Stimulated activated CD4-positive, alpha-beta T cell treated with anti-CD3 and anti-CD28 coated beads, TNF-alpha, amount 100 ng/mL, for 1 hour (primary cell): ENCODE measurements at regions not wholly inside any gene's neighbourhood (a gene's known extent, or its start where the extent isn't known, plus 50 kb on each side); places are given as distances from the start of the nearest gene placed in this dataset.
"Not testable (repeated sequence)": the region's sequence is repeated elsewhere in the genome, so short reads cannot be mapped to it uniquely, and the experiment has no call there.

Source experiments
- DNase-seq, 3 donors: peaks; one replicate each; pipeline ENCODE4 v3.0.0-alpha.2; 2020; ENCODE audit warnings: low read depth in 3 of 3, low spot score in 1 of 3

DNA sequence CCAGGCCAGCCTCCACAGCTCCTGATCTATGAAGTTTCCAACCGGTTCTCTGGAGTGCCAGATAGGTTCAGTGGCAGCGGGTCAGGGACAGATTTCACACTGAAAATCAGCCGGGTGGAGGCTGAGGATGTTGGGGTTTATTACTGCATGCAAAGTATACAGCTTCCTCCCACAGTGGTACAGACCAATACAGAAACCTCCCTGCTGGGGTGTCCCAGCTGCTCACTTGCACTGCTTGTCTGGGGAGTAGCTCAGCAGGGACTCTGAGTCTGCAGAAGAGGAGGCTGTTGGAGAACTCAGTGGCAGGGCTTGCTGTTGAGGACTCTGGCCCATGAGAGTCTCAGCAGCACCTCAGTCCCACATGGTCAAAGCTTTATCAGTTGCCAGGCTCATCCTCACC is 1256.6 kb downstream of the RPIA start:
- DNase-seq: not testable (repeated sequence)

DNA sequence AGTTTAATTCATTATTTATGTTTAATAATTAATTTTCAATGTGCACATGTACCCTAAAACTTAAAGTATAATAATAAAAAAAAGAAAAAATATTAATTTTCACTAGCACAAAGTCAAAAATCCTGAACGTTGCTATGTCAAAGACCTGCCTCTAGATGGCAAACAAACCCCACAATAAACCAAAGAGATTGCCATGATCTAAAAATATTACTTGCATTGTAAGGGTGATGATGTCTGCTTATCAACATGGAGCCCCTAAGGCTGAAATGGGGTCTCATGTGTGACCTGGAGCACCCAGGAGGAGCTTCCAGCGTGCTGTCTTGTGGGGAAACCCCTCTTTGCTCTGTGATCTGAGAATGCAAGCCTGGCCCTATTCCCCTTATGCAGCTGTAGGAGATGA is 1259.3 kb downstream of the RPIA start:
- DNase-seq: not testable (repeated sequence)

DNA sequence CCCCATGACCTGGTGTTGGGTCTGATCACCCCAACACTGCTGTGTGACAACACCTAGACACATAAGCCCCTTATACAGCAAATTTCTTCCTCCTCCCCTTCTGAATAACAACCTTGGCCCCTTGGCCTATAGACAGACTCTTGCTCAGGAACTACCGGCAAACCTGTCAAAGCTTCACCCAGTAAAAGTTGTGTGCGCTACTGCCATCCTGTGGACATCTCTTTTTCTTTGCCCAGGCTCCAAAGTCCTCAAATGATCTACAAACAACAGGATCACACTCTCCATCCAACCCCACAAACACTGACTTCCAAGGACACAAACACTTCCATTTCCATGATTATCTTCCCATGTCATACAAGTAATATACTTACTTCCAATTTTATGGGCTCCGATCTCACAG is 1265.8 kb downstream of the RPIA start:
- DNase-seq: not testable (repeated sequence)

DNA sequence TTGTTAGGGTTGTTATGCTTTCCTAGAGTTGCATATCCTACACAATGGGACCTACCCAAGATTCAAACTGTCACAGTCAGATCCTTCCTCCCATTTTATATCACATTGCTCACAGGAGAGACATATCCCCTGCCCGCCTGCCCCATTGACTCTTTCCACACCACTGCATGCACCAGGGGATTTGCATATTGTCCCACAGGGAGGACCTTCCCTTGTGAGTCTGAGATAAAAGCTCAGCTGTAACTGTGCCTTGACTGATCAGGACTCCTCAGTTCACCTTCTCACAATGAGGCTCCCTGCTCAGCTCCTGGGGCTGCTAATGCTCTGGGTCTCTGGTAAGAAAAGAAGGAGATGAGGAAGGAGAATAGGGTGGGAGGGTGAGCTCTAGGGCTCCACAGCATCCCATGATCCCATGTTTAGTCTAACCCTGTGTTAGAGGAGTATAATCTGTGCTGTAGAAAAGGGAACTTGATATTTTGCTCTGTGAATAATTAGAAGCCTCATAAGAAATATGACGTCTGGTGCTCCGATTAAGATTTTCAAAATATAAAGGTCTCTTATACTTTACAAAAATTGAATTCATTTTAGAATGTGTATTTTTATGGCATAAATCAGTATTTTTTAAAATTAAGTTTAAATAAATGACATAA is 1268.4 kb downstream of the RPIA start:
- DNase-seq: not testable (repeated sequence)

DNA sequence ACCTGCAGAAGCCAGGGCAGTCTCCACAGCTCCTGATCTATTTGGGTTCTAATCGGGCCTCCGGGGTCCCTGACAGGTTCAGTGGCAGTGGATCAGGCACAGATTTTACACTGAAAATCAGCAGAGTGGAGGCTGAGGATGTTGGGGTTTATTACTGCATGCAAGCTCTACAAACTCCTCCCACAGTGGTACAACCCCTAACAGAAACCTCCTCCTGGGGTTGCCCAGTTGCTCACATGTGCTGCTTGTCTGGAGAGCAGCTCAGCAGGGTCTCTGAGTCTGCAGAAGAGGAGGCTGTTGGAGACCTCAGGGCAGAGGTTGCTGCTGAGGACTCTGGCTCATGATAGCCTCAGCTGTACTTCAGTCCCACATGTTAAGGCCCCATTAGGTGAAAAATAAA is 1269.1 kb downstream of the RPIA start:
- not testable (repeated sequence) for DNase-seq

DNA sequence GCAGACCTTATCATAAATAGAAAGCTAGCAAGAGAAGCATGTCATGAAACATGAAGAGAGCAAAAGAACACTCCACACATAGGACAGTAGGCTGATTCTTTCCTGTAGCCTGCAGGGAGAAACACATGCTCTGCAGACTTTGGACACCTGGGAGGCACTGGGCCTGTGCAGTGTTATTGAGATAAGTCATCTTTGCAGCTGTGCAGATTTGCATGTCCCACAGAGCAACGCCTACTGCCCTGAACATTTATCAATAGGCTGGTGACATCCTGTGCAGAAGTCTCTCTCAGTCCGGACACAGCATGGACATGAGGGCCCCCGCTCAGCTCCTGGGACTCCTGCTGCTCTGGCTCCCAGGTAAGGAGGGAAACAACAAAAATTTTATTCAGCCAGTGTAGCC is 1277.1 kb downstream of the RPIA start:
- DNase-seq: not testable (repeated sequence)

DNA sequence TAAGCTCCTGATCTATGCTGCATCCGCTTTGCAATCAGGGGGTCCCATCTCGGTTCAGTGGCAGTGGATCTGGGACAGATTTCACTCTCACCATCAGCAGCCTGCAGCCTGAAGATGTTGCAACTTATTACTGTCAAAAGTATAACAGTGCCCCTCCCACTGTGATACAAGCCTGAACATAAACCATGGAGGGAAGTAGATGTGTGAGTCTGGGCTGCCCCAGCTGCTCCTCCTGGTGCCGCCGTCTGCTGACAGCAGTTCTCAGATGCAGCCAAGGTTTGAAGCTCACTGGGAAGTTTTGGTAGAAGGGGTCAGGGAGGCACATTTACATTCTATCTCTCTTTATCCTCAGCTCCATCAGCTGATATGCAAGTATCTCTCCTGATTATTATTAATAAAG is 1277.7 kb downstream of the RPIA start:
- not testable (repeated sequence) for DNase-seq

DNA sequence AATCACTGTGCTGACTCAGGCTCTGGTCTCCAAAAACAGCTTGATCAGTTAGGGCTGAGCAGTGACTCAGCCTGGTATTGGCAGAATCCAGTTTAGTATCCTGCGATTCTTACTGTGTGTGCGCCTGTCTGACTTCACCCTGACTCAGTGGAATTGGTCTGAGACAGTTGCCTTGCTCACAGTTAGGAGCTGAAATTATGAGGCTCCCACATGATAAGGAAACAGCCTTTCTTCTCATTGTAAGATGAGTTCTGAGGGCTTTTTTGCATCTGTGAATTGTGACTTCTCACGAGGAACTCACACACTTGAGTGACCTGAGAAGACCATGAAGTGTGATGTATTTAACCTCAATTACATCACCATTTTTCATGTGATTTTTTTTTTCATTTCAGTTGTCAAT is 1282.4 kb downstream of the RPIA start:
- not testable (repeated sequence) for DNase-seq

DNA sequence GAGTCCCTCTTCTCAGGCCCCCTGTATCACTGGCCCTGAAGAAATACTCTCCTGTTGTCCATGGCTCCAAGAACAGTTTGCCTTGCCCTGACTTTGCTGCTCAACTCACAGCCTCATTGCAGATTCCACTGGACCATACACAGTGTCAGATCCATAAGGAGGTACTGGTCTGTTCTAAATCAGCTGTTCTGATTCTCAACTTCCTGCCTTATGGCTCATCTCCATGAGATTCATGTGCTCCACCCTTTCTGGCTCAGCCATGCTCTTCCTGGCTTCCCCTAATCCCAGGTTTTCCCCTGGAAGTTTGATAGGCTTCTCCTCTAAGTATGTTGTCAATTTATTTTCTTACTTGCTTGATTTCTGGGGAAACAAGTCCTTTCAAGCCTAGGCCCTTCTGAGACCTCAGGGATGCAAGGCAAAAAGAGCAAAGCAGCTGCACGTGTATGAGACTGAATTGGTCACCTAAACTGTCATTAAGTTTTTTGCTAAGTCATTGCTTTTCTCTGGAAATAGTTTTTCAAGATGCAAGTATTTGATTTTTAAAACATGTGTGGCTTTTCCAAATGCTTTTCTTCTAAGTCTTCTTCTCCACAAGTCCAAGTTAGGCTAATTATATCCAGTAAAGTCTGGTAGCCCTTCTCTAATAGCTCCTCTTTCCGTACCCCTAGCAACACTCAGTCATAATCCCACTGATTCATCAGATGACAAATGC is 1288.5 kb downstream of the RPIA start:
- DNase-seq: not testable (repeated sequence)

DNA sequence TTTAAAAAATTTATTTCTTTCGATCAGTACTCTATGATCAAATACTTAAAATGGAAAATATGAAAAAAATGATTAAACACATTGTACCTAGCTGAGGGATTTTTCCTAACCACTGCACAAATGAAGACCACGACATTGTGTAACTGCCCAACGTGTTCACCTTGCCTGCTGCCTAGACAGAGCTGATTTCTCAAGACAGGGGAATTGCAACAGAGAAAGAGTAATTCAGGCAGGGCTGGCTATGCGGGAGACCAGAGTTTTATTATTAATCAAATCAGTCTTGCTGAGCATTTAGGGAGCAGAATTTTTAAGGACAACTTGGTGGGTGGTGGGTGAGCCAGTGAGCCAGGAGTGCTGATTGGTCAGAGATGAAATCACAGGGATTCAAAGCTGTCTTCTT is 1290.8 kb downstream of the RPIA start:
- DNase-seq: not testable (repeated sequence)

DNA sequence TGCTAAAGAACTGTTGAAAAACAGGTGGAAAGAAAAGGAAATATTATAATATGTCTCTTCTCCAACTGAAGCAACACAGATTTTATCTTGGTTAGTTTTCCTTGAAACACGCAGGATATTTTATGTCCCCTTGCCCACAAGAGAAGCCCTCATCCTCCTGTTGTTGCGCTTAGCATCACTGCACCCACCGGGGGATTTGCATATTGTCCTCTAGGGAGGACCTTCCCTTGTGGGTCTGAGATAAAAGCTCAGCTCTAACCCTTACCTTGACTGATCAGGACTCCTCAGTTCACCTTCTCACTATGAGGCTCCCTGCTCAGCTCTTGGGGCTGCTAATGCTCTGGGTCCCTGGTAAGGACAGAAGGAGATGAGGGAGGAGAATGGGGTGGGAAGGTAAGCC is 1294.2 kb downstream of the RPIA start:
- not testable (repeated sequence) for DNase-seq

DNA sequence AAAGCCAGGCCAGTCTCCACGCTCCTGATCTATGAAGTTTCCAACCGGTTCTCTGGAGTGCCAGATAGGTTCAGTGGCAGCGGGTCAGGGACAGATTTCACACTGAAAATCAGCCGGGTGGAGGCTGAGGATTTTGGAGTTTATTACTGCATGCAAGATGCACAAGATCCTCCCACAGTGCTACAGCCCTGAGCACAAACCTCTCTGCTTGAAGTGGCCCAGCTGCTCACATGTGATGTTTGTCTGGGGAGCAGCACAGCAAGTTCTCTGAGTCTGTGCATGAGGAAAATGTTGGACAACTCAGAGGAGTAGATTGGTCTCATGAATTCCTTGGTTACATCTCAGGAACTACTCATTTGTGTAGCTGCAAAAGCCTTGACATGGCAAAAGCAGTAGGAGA is 1295.1 kb downstream of the RPIA start:
- DNase-seq: not testable (repeated sequence)

DNA sequence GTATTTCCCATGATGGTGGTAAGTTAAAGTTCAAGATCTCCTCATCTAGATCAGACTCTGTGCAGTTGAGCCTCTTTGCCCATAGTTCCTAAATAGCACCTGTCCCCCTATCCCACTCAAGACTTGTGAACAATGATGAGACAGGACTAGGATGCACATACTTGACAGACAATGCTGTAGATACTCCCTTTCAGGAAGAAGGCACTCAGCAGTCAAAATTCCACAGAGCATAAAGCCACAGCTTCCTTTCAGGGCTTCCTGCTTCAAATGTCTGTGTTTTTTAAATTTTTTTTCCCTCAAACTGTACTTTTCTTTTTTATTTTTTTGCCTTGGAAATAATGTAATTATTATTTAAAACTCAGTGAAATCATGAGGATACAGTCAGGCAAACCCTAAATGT is 1305.3 kb downstream of the RPIA start:
- not testable (repeated sequence) for DNase-seq

DNA sequence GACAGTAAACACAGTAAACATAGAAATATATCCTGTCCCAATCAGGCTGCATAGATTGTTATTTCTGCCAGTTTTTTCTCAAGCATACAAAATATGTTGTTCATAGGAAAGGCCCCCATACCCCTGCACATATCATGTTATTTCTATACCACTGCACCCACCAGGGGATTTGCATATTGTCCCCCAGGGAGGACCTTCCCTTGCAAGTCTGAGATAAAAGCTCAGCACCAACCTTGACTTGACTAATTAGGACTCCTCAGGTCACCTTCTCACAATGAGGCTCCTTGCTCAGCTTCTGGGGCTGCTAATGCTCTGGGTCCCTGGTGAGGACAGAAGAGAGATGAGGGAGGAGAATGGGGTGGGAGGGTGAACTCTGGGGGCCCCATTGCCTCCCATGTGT is 1313.1 kb downstream of the RPIA start:
- DNase-seq: not testable (repeated sequence)

DNA sequence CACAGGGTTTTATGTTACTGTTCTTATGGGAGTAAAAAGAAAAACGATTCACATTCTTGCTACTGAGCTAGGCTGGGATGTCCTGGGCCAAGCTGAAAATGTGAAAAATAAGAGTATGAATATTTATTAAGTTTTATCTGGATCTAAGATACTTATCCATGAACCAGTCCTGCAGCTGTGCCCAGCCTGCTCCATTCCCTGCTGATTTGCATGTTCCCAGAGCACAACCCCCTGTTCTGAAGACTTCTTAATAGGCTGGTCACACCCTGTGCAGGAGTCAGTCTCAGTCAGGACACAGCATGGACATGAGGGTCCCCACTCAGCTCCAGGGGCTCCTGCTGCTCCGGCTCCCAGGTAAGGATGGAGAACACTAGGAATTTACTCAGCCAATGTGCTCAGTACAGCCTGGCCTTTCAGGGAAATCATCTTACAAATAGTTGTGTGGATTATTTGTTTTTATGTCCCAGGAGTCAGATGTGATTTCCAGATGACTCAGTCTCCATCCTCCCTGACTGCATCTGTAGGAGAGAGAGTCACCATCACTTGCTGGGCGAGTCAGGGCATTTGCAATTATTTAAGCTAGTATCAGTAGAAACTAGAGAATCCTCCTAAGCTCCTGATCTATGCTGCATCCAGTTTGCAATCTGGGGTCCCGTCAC is 1319.1 kb downstream of the RPIA start:
- DNase-seq: not testable (repeated sequence)

DNA sequence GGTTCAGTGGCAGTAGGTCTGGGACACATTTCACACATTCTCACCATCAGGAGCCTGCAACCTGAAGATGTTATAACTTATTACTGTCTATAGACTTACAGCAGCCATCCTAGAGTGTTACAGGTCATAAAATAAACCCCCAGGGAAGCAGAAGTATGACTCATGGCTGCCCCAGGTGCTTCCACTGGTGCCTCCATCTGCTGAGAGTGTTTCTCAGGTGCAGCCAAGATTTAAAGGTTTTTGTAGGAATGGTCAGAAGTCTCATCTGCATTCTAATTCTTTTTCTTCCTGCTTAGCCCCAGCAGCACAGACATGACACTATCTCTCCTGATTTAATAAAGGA is 1319.6 kb downstream of the RPIA start:
- not testable (repeated sequence) for DNase-seq

DNA sequence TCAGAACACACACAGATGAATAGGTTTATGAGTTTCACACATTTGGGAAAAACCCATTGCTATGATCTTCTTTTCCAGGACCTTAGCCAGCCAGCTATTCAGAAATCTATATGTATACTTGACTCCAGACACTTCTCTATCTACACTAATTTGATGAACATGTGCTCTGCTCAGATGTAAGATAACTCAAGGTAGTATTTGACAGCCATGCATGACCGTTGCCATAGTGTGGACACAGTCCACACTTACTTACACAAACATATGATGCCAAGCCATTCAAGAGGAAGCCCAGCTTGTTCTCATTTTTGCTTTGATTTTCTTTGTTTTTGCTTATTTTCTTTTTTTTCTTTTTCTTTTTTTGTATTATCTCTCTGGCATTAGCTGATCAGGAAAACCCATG is 1328.4 kb downstream of the RPIA start:
- not testable (repeated sequence) for DNase-seq

DNA sequence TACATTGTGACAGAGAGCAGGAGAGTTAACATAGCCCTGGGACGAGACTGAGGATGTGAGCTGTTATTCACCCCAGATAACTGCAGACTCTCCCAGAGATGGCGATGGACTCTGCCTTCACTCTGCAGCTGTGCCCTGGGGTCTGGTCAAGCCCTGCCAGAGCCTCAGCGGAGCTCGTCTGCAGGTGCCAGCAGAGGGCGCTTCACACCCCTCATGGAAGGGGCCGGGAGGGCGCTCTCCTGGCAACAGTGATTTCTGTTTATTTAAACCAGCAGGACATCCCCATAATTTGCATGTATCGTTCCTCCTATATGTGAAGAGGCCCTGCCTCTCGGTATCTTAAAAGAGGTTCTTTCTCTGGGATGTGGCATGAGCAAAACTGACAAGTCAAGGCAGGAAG is 1329.8 kb downstream of the RPIA start:
- not testable (repeated sequence) for DNase-seq

DNA sequence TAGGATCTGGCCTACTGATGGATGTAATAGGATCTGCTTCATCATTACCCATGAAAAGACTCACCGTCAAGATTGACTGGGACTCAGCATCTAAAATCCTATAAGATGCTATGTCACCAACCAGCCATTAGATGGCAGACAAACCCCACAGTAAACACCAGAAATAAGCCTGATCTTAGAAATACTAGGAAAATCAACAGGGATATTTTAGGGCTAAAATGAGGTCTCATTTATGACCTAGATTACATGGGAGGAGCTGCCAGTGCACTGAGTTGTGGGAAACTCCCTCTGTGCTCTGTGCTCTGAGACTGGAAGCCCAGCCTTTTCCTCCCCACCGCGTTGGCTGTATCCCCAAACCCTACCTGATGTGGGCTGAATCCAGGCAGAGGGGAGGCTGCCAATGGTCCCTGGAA is 1335.8 kb downstream of the RPIA start:
- DNase-seq: not testable (repeated sequence)

DNA sequence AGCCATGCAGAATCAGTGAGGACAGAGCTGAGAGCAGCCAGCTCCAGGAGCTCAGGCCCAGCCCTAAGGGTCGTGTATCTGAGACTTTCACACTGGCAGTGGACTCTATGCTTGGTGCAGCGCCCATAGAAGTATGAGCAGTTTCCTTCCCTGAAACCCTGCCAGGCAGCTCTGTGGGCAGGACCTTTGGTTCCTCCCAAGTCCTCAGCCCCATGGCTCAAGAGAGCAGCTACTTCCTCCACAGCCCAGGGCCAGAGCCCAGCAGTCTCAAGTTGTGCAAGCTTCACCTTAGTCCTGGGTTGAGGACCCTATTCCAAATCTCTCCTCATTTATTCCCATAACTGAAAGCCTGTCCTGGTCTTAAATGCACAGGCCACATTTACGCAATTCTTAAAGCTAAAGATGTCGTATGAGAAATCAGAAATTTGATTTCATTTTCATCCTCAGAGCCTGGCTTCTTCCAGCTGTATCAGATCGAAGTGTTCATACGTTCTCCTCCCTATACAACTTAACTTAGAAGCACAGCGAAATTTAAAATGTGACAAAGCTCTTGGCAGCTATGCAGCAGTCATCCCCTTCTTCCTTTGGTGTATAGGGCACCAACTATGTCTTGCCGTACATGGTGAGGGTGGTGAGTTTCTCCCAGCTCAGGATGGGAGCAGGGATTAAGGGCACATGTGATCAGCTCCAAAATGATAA is 1337.1 kb downstream of the RPIA start:
- DNase-seq: not testable (repeated sequence)

DNA sequence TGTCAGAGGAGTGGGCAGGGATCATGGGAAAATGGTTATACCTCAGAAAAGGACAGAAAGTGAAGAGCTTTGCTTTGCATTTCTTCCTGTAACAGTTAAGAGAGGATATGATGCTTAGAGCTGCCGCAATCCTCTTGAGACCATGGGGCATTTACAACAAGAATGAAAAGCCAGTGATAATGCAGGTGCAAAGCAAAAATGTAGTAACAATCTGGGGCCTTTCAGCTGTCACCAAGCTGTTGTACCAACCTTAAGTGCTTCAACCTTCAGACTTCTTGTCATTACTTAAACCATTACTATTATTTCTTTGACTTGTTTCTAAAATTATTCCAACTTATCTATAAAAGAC is 1337.6 kb downstream of the RPIA start:
- DNase-seq: not testable (repeated sequence)

DNA sequence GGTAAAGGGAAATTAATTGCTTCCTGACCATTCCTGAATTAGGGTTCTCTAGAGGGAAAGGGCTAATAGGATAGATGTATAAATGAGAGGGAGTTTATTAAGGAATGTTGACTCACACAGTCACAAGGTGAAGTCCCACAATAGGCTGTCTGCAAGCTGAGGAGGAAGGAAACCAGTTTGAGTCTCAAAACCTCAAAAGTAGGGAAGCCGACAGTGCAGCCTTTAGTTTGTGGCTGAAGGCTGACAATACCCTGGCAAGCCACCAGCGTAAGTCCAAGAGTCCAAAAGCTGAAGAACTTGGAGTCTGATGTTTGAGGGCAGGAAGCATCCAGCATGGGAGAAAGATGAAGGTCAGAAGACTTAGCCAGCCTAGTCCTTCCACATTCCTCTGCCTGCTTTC is 1340.8 kb downstream of the RPIA start:
- DNase-seq: not testable (repeated sequence)
